ENCODE measurements at regions not wholly inside any gene's neighbourhood (a gene's known extent, or its start where the extent isn't known, plus 50 kb on each side); places are given as distances from the start of the nearest gene placed in this dataset.

DNA sequence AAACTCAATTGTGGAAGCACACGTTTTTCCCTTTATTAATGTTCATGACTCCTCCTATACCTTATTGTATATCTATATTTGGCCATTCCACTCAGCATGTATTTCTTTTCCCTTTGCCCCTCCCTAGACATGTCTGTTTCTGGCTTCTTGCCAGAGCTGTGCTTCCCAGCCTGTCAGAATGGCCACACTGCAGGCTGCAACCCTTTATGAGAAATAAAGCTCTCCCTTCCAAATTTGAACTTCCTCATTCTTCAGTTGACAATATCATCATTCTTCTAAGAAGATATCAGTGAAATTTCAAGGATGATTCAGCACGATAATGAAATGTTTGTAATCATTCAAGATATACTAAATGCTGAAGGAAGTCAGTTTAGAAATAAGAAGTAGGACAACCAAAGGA lies 107.6 kb upstream of the PRSS3 start:
- TF ChIP-seq, protein P1, sequence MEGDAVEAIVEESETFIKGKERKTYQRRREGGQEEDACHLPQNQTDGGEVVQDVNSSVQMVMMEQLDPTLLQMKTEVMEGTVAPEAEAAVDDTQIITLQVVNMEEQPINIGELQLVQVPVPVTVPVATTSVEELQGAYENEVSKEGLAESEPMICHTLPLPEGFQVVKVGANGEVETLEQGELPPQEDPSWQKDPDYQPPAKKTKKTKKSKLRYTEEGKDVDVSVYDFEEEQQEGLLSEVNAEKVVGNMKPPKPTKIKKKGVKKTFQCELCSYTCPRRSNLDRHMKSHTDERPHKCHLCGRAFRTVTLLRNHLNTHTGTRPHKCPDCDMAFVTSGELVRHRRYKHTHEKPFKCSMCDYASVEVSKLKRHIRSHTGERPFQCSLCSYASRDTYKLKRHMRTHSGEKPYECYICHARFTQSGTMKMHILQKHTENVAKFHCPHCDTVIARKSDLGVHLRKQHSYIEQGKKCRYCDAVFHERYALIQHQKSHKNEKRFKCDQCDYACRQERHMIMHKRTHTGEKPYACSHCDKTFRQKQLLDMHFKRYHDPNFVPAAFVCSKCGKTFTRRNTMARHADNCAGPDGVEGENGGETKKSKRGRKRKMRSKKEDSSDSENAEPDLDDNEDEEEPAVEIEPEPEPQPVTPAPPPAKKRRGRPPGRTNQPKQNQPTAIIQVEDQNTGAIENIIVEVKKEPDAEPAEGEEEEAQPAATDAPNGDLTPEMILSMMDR (conservative IDR thresholded peaks at IDR 0.05 in 1 of 2, IDR thresholded peaks at IDR 0.05 in 1 of 2; ENCODE audit: low read depth in 1 of 2, low read length in 2 of 2) = no peak
- TF ChIP-seq EZH2 (IDR thresholded peaks at IDR 0.05; ENCODE audit: low read length, missing control alignments) = no peak

All from fibroblast of lung (primary cell).